Neural progenitor cell (in vitro differentiated cells): ENCODE measurements at regions not wholly inside any gene's neighbourhood (a gene's known extent, or its start where the extent isn't known, plus 50 kb on each side); places are given as distances from the start of the nearest gene placed in this dataset.

ENCODE experiments used
- EZH2 ChIP-seq: fragments of 200-600 bp; sonication (generic); IDR thresholded peaks from 2 replicates; pipeline ENCODE4 v1.6.1; 2017; ENCODE audit warnings: antibody characterized with exemption, mild to moderate bottlenecking, moderate library complexity
- EZH2phosphoT487 ChIP-seq: fragments of 200-600 bp; sonication (generic); IDR thresholded peaks from 2 replicates; pipeline ENCODE4 v1.6.1; 2017; ENCODE audit warnings: antibody characterized with exemption
- TF ChIP-seq, protein P1 (sequence below): fragments of 200-600 bp; sonication (generic); IDR thresholded peaks from 2 replicates; pipeline ENCODE4 v1.5.1; 2017; ENCODE audit warnings: antibody characterized with exemption, mild to moderate bottlenecking

DNA sequence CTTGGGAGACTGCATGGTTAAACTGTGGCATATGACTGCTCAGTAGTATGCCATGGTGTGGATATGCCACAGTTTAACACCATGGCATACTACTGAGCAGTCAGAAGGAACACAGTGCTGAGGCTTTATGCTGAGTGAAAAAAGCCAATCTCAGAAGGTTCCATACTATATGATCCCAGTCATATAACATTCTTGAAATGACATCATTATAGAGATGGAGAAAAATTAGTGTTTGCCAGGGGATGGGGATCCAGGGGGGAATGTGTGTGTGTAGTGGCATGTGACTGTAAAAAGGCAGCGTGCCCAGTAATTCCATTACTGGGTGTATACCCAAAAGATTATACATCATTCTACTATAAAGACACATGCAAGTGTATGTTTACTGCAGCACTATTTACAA is 85.8 kb downstream of the FOXF2 start:
- TF ChIP-seq, protein P1, sequence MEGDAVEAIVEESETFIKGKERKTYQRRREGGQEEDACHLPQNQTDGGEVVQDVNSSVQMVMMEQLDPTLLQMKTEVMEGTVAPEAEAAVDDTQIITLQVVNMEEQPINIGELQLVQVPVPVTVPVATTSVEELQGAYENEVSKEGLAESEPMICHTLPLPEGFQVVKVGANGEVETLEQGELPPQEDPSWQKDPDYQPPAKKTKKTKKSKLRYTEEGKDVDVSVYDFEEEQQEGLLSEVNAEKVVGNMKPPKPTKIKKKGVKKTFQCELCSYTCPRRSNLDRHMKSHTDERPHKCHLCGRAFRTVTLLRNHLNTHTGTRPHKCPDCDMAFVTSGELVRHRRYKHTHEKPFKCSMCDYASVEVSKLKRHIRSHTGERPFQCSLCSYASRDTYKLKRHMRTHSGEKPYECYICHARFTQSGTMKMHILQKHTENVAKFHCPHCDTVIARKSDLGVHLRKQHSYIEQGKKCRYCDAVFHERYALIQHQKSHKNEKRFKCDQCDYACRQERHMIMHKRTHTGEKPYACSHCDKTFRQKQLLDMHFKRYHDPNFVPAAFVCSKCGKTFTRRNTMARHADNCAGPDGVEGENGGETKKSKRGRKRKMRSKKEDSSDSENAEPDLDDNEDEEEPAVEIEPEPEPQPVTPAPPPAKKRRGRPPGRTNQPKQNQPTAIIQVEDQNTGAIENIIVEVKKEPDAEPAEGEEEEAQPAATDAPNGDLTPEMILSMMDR, result no peak
- TF ChIP-seq EZH2 (no peak), EZH2phosphoT487 (no peak)
